NCI-H2171 (cell line): ENCODE measurements at regions not wholly inside any gene's neighbourhood (a gene's known extent, or its start where the extent isn't known, plus 50 kb on each side); places are given as distances from the start of the nearest gene placed in this dataset.
"Not testable (repeated sequence)": the region's sequence is repeated elsewhere in the genome, so short reads cannot be mapped to it uniquely, and the experiment has no call there.

Source experiments
- DNase-seq: peaks from one replicate; lab custom pipeline; 2025; lab: John Stamatoyannopoulos, UW

DNA sequence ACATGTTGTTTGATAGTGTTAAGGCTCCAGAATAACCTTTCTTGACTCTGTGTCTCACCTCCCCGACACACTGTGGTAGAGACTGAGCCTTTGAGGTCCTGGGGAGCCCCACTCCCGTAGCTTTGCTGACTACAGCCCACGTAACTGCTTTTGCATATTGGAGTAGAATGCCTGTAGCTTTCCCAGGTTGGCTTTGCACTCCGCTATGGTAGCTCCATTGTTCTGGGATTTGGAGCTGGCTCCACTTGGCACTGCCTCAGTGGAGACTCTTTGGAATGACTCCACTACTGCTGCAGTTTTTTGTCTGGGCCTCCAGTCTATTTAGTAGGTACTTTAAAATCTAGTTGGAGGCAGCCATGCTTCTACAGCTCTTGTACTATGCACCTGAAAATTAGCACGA is 56.2 kb upstream of the ANXA1 start:
- no peak for DNase-seq

DNA sequence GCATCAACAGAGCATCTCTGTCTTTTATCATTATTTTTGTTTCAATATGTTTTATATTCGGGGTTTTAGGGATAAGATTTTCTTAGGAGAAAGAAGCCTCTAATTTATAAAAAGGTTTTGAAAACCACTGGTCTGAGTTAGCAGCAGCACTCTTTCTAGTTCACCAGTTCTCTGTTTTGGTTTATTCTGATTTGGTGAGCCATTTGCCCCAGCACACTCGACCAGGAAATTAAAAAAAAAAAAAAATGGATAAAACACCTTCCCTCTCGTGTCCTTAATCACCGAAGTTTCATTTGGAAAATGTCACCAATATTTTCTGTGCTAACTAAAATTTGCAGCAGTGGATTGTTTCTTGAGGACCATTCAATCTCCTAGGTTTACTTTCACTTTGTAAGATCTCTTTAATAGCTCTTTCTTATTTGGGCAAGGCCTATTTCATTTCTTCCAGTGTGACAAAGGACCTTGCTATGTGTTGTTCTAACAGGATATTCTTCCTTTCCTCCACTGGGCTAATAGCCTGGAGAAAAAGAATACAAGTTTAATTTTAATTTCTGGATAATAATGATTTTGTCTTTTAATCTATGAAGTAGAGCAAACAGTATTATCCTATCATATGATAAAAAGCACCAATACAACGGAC is 57.8 kb upstream of the ANXA1 start:
- no peak for DNase-seq

DNA sequence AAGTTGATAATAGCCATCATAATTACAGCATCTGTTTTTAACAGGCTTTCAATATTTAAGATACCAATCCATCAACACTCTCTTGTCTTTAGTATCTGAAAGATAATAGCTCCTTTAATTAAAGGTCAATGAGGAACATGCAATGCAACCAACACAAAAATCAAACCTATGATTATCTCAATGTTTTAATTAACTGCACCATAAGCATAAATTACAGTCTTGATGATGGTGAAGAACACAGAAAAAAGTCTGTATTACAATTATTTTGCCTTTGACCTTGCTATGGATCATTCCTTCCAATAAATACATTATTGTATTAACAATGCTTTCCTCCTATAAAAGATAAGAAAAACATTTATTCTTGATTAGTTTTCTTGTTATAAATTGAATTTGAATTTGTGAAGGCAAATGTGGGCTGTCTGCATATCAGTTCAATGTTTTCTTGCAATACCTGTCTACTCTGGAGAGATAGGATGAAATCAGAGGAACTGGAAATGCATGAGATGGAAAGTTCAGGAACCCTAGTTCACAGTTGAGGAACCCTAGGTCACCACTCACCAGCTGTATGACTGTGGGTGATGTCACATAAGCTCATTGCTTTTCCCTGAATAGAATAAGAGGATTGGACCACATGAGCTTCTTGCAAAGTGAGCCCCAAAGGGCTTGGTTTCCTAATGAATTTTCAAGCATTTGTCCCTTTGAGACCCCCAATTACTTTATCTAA is 58.5 kb upstream of the ANXA1 start:
- DNase-seq = no peak

DNA sequence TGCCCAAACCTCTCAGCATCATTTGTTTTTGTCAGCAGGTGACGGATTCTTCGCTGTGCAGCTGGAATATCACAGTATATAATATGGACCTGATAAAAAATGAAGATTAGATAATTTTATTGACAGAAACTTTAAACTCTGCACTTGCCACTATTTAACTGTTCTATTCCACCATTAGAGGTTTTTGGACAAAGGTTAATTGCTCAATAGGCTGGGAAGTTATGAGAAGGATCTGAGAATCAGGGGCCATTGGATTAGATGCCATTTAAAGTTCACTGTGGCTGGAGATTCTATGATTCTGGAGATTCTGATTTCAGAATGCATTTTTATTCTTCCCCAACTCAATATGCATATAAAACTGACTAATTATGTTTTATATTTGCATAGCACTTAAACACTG is 59.8 kb upstream of the ANXA1 start:
- DNase-seq = no peak

DNA sequence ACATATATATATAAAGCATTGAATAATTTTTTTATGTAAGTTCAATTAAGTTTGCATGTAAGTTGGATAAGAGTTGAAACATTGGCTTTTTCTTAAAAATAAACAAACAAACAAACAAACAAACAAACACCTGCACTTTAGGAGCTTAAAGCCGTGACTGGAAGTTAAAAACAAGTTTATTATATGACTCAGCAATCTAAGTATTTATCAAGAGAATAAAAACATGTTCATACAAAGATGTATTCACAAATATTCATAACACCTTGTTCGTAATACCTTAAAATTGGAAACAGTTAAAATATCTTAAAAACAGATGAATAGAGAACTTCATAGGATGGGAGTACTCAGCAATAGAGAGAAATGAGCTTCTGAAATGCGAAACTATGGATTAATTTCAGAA is 61.5 kb upstream of the ANXA1 start:
- DNase-seq = no peak

DNA sequence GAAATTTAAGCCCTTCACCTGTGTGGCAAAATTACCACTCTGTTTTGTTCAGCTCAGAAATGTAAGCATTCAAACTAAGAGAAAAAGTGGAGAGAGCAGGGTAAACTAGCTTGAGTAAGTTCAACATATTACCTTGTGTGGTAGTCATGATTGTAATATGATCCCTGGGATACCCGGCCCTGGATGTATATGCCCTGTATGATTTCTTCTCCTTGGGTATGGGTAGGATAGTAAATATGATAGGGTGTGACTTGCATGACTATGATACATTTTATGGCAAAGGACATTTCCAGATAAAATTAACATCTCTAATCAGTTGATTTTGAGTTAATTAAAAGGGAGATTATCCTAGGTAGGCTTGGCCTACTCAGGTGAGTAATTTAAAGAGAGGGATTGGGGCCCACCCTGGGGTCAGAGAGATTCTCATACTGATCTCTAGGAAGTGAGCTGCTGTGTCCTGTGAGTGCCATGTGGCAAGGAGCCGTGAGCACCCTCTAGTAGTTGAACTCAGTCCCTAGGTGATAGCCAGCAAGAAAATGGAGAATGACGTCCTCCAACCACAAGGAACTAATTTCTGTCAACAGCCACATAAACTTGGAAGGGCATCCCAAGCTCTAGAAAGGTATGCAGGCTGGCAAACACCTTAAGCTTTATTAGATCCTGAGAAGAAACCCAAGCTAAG is 62.2 kb upstream of the ANXA1 start:
- no peak for DNase-seq

DNA sequence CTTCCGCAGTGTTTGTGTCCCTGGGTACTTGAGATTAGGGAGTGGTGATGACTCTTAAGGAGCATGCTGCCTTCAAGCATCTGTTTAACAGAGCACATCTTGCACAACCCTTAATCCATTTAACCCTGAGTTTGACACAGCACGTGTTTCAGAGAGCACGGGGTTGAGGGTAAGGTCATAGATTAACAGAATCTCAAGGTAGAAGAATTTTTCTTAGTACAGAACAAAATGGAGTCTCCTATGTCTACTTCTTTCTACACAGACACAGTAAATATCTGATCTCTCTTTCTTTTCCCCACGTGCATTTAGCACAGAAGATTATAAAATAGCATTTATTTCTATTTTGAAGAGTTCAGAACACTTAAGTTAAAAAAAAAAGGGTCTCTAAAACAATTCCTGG is 63.8 kb upstream of the ANXA1 start:
- not testable (repeated sequence) for DNase-seq

DNA sequence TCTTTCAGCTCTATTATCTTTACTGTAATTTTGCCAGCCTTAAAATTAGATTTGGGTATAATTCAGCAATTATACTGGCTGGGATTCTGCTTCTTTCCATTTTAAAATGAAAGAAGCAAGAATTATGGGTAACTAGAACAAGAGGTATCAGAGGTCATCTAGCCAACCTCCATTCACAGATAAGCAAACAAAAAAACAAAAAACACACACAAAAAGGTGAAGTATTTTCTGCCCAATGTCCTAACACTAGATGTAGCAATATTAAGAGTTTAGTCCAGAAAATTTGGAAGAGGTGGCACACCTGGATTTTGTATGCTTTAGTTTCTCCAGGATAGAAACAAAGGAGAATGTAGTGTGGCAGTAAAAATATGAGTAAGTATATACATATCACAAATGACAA is 68.1 kb upstream of the ANXA1 start:
- no peak for DNase-seq

DNA sequence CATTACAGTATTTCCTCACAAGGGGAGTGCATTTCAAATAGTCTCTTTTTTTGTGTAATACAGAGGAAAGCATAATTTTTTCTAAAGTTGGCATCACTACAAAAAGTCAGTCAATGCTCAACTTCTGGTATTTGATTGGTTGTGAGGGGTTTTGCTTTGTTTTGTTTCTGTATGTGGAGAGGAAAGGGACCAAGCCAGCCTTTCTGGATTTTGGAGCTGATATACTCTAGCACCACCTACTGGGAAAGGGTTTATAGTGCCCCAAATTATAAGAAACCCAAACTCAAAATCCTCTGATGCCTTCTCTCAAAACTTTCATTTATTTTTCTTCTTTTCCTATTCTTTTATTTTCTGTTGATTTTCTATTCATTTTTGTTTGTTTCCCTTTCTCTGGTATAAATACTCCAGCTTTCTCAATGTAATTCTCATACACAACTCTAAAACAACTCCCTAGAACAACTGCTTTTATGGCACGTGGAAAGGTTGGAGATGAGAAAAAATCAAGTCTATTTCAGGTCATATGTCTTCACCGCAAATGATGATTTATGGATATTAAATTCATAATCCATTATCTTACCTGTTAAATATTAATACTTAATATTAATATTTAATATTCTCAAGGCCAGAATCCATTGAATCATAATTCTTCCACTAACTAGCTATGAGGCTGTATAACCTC is 69.5 kb upstream of the ANXA1 start:
- no peak for DNase-seq

DNA sequence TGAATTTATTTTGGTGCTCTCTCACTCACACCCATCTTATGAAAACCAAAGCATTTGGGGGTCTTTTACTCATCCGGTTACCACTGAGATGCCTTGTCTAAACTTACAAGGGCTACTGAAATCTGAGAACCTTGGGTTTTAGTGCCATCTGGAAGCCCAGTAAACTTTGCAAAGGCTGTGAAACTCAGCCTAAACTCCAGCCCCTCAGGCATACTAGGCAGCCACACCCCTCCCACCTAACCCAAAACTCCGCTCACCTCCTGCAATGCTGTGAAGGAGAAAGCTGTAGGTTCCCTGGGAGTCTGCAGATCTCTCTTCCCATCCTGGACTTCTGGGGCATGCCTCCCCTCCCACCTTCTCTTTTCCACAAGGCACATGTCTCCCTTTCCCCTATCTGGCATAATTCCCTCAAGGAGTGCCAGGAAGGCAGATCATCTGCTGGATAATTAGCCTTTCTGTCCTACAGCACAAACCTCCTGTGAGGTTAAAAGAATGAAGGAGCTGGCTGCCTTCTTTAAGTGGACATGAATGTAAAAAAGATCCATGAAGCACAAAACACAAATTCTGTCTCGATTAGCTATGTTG is 71.5 kb upstream of the ANXA1 start:
- DNase-seq = no peak

DNA sequence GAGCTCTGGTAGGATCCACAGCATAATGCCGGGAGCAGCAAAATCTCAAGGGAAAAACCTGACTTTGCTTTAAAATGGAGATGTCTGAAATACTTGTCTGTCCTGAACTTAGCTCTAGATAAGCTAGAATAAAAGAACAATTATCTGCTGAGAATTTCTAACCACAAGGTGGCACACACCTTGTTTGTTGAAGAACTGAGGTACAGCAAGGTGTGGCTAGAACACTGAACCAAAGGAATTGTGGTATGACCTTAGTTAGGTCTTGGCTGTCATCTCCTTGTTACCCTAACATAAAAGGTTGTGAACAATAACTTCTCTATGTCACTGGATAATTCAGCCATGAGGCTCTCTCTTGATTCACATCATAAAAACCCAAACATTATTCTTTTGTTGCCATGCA is 72.3 kb upstream of the ANXA1 start:
- no peak for DNase-seq

DNA sequence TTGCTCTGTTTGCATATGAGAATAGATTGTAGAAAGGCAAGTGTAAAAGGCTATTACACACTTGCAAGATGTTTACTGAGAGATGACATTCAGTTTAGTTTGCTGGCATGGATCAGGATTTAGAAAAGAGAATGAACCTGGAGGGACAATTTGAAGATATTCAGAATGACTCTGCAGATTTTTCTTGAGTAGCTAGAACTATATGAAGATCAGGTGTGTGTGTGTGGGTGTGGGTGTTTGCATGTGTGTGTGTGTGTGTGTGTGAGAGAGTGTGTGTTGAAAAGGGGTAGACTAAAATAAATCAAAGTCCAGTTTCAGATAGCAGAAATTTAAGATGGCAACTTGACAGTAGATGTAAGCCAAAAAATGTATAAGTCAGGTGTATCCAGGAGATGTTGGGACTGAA is 74.0 kb upstream of the ANXA1 start:
- DNase-seq = no peak

DNA sequence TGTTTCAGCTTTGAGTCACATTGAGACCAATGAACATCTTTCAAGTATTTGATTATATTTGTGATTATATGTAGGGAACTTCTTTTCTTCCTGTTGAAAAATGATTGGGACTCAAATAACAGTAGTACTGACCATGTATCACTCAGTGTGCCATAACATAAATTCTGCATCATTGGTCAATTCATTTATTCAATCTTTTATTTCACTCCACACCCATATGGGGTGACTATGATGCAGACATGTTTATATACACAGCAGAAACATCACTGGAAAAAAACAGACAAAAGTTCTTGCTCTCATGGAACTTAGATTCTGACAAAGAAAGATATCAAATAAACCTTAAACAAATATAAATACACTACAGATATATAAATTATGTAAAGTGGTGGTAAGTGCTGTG is 74.7 kb upstream of the ANXA1 start:
- DNase-seq = no peak

DNA sequence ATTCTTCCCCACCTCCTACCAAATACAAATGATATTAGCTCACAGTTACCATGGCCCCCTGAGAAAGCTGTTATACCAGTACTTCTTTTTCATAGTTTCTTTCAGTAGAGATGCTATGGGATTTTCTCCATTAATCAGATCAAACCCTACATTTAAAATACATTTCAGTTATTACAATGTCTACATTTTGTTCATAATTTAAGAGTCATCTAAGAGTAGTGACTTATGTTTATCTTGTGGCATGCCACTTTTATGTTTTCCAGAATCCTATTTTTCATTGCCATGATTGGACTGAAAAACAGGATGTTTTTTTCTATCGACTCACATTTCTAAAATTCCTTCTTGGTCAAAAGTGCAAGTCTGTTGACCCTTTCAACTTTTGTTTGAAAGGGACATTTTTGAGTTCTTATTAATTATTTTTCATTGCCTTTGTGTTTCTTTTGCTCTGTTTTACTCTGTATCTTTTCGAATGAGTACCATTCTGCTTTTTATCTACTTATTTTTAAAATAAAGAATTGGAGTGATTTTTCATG is 77.4 kb upstream of the ANXA1 start:
- DNase-seq = no peak

DNA sequence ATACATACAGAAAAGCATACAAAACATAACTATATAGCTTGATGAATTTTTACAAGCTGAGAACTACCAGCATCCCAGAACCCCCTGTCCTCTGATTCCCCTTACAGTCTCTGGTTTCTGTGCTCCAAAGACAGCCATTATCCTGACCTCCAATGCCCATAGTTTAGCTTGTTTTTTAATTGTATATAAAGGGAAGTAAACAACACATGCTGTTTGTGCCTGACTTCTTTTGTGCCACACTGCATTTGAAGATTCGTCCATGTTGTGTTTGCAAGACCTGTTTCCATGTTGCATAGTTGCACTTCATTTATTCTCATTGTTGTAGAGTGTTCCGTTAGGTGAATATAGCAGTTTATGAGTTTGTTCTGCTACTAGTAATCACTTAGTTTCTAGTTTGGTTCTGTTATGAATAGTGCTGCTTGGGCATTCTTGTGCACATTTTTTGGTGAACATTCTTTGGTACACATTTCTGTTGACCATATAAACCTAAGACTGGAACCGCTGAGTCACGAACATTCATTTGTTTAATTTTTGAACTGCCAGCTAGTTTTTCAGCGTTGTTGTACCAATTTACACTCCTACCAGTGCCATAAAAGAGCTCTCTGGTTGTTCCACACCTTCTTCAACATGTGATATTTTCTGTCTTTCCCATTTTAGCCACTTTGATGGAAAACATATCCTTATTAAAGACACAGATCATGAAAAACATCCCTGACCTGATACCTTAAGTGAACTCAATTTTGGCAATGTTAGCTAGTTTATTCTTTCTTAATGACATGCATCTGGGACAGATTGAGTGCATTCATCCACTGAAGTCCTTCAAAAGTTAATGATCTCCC is 78.1 kb upstream of the ANXA1 start:
- DNase-seq = no peak

DNA sequence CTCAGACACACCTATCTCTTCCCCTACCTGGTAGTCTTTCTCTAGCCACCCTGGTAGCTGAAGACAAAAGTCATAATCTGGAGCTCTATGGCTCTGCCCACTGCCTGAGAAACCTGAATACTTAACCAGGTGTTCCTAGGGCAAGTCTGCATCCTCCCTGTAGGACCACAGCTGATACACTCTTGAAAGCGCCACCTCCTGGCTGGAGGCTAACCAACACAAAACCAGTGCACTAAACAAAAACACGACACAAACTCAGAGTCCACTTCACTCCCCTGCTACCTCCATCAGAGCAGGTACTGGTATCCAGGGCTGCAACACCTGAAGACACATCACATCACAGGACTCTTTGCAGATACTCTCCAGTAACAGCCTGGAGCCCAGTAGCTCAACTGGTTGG is 84.6 kb upstream of the ANXA1 start:
- DNase-seq = no peak

DNA sequence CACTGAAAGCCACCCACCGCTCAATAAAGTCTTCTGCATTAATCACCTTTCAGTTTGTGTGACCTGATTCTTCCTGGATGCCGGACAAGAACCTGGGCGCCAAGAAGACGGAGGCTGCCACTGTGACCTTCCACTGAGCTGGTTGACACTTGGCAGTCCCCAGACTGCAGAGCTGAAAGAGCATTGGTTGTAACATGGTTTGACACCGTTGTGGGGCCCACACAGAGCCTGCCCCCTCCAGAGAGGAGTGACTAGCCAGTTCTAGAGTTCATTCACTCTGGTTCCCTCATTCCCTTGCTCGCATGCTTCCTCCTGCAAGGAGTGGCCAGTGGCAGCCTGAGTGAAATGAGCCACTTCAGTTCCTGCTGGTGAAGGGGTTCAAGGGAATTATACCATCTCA is 86.2 kb upstream of the ANXA1 start:
- DNase-seq = no peak

DNA sequence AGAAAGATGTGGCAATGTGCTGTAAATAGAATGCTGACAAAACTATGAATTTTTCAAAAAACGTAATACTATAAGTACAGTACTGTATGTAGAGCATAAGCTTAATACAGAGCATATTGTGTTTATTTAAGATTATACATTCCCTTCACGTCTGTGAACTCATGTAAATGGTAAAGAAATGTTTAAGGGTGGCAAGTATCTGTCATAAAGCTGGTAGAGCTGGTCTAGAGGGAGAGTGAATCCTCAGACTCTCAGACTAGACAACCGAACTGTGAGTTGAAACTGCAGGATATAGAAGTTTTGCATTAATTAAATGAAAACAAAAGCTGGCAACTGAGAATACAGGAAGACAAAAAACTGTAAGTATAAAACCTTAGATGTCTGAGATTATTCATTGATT is 87.3 kb upstream of the ANXA1 start:
- DNase-seq = no peak

DNA sequence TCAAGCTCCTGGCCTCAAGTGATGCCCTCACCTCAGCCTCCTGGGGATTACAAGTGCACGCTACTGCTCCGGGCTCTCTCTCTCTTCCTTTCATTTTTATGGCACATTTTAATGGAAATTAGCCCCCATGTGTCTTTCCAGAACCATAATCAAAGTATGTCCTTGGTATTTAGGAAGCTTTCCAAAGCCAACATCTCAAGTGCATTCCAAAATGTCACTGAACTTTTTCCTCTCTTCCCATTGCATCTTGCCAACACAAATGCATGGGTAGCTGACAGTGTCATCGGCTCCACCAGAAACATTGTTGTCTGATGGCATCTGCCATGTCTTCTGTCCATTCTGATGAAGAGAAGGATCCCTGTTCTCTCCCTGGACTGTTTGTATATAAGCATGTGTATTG is 90.5 kb upstream of the ANXA1 start:
- no peak for DNase-seq

DNA sequence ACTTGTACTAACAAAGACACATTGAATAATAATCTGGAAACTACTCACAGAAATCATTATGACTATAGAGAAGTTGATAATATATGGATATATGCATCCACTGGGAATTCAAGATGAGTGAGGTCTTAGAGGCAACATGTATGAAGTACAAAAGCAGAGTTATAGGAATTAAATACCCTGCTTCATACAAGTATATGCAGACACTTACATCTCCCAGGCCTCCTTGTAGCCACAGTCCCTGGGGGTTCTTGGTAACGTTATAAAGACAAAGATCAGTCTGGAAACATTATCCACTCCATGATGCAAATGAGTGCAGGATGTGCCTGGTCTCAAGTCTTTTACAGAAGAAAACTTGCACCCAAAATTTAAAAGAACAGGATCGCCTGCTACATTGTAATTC is 92.4 kb upstream of the ANXA1 start:
- no peak for DNase-seq

DNA sequence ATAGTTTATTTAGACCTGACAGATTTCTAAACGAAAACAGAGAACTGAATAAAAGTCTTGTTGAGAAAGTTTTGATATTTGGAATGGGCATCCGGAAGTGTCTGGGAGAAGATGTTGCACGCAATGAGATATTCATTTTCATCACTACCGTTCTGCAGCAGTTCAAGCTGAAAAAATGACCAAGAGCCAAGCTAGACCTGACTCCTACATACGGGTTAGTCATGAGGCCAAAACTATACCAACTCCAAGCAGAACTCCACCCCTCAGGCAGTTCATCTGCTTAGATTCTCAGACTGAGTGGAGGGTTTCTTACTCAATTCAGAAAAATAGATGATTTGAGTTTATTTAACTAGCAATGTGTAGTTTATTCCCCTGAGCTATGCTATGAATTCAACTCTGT is 95.4 kb upstream of the ANXA1 start:
- no peak for DNase-seq
